GM19452 (cell line): ENCODE measurements at regions not wholly inside any gene's neighbourhood (a gene's known extent, or its start where the extent isn't known, plus 50 kb on each side); places are given as distances from the start of the nearest gene placed in this dataset.

Experiments used
- ATAC-seq: cut with Tn5 transposase; IDR thresholded peaks from one replicate; pipeline ENCODE4 v1.9.1; 2021; ENCODE audit not compliant: unreplicated experiment

DNA sequence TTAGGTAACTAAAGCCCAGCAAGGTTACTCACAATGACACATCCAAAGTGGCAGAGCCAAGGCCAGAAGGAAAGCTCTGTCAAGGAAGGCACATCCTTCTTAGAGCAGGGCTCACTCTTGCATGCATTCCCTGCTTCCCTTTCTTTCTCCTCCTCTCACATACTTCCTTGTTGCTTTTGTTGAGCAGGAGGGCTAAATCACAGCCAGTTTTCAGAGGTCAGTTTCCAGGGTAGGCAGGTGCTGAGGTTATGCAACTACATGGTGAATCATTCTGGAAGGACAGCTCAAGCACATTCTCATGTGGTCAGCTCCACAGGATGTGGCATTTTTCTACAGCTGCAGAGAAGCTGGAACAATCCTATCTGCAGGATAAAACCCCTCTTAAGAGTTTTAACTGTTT, 275.6 kb downstream of the ZNF621 start:
- no peak for ATAC-seq

DNA sequence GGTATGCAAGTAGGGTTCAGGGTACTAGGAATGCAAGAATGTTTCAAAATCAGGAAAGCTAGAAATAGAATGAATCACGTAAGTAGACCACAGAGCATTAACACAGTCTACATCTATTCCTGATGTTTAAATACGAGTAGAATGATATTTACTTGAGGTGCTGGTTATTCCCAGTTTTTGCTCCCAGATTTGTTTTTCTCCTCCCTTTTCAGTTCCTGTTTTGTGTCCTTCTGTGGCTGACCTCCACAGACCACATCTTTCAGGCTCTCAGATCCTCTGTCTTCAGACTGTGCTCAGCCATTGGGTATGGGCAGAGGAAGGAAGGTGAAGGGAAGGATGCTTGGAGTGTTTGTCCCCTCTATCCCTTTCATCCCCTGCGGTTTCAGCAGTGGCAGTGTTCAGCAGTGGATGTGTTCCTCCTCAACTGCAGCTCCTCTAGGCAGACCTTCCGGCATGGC, 276.6 kb downstream of the ZNF621 start:
- ATAC-seq = no peak

- ATAC-seq = no peak
Measured at GRCh38 chr3:40803311-40803710, 278.6 kb downstream of the ZNF621 start.

GRCh38 chr3:40805456-40805855, 280.7 kb downstream of the ZNF621 start:
- ATAC-seq = no peak

DNA sequence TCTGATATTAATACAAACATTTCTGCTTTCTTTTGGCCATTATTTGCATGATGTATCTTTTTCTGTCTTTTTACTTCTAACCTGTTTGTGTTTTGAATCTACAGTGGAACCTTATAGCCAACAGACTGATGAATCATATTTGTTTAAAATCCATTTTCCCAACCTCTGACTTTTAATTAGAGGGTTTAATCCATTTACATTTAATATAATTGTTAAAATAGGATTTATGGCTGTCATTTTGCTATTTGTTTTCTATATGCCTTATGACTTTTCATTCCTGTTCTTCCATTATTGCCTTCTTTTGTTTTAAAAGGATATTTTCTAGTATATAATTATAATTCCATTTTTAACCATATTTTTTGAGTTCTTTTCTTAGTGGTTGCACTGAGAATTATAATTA, 286.1 kb downstream of the ZNF621 start:
- ATAC-seq = no peak

- no peak for ATAC-seq
Measured at GRCh38 chr3:40817017-40817416, 292.3 kb downstream of the ZNF621 start.

GRCh38 chr3:40821315-40821714, 296.6 kb downstream of the ZNF621 start:
- ATAC-seq = no peak

- no peak for ATAC-seq
Measured at GRCh38 chr3:40827226-40827625, 302.5 kb downstream of the ZNF621 start.

DNA sequence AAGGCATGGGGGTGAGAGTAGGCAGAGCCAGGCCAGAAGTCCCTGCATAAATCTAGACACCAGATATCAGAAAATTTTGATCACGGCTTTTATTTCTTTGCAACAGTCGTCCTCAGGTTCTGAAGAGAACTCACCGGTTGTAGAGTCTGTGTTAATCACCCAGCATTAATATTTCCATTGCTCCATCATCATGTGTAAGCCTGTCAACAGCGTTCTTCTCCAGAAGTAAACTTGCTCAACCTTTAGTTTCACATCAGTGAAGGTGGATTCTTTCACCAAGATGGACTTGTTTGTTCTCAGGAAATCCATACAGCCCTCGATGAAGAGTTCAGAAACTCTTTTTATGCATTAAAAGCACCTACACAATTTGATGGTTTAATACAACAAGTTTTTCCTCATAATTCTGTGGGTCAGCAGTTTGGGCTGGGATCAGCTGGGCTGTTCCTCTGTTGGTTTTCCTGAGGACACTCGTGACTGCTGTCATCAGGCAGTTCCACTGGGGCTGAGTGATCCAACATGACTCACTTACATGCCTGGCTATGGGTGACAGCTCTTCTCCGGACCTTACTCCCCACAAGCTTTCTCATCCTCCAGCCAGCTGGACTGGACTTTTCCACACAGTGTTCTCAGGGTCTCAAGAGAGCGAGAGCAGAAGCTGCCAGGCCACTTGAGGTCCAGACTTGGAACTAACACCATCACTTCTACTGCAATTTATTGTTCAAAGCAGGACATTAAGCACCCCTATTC, 303.4 kb downstream of the ZNF621 start:
- no peak for ATAC-seq

DNA sequence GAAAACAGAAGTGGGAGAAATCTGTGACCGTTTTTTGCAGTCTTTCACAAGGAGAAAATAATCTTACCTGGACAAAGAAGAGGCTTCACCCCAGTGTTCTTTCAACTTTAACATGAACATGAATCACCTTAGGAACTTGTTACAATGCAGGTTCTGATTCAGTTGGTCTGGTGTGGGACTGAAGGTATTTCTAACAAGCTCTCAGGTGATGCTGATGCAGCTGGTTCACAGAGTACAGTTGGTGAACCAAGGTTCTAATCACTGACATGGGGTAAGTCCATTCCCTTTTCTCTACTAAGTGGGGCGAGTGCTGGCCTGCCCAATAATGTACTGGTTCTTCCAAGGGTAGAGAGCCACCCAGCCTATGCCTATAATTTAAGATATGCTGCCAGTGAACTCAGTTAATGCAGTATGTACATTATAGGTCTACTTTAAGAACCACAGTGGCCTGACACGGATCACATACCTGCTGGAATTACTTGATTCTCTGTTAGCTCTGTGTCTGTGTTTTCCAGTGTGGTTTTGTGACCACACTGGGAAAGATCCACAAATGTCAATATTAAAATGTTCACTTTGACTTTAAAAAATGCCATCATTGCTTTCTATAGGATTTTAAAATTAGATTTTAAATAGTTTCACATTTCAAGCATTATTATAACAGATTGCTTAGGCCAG, 304.1 kb downstream of the ZNF621 start:
- no peak for ATAC-seq

GRCh38 chr3:40829876-40830275, 305.1 kb downstream of the ZNF621 start:
- no peak for ATAC-seq

DNA sequence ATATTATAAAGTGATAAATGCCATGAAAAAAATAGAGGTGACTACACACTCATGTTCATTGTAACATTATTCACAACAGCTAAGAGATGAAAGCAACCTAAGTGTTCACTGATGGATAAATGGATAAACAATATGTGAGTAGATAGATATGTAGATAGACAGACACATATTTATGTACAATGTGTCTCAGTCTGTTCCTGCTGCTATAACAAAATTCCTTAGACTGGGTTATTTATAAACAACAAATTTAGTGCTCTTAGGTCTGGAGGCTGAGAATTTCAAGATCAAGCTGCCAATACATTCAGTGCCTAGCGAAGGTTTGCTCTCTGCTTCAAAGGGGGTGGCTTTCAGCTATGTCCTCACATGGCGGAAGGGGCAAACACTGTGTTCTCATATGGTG, 312.5 kb downstream of the ZNF621 start:
- no peak for ATAC-seq

DNA sequence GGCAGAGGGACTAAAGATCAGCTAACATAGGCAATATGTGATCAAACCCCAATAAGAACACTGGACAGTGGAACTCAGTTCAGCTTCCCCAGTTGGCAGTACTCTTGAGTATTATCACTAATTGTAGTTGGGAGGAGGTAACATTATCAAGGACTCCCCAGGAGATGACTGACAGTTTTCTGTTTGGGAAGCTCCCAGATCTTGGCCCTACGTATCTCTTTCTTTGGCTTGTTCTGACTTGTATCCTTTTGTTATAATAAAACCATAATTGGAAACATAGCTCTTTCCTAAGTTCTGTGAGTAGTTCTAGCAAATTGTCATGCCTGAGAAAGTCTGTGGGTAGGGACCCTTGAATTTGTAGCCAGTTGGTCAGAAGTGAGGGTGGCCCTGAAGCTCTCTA, 316.4 kb downstream of the ZNF621 start:
- no peak for ATAC-seq

GRCh38 chr3:40841570-40842109, 316.9 kb downstream of the ZNF621 start:
- ATAC-seq = no peak

DNA sequence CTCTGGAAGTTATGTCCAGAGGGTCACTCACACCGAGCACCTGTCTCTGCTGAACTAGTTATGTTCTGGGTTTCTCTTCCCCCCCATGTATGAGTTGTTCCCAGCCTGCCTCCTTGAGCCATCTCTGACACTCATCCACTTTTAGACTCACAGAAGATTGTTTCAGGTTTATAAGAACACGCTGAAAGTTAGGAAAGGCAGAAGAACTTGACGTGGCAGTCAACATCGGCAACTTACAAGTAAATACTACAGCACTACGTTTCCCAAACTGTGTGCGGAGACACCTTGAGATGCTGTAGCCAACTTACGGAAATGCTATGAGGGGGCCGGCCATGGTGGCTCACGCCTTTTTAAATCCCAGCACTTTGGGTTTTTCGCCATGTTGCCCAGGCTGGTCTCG, 318.0 kb downstream of the ZNF621 start:
- ATAC-seq = no peak

- no peak for ATAC-seq
Measured at GRCh38 chr3:40843208-40843624, 318.5 kb downstream of the ZNF621 start.

- no peak for ATAC-seq
Measured at GRCh38 chr3:40843851-40844548, 319.2 kb downstream of the ZNF621 start.

- ATAC-seq = no peak
Measured at GRCh38 chr3:40844896-40845295, 320.1 kb downstream of the ZNF621 start.

GRCh38 chr3:40845447-40845846, 320.7 kb downstream of the ZNF621 start:
- no peak for ATAC-seq

GRCh38 chr3:40845916-40846315, 321.2 kb downstream of the ZNF621 start:
- no peak for ATAC-seq

- no peak for ATAC-seq
Measured at GRCh38 chr3:40846451-40846850, 321.7 kb downstream of the ZNF621 start.

DNA sequence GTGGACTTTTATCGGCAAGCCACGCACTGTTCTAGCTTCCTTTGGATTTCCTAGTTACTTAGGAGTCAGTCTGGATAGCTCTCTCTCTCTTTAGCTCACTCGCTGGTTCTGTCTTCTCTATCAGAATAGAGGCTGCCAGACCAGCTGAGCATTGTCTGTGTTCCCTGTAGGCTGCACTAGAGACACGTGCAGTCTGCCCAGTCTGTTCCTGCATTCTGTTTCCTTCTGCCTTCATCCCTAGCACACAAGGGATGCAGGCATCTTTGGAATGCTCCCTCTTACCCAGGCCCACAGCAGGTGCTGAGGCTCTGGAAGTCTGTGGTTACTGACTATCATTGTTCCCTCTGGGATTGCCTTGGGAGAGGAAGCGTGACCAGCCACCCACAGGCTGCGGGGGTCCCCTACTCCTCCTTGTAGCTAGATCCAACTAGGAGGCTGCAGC, 322.8 kb downstream of the ZNF621 start:
- no peak for ATAC-seq
